ENCODE measurements at regions not wholly inside any gene's neighbourhood (a gene's known extent, or its start where the extent isn't known, plus 50 kb on each side); places are given as distances from the start of the nearest gene placed in this dataset.
A peak's percentile ranks its signal among the peaks of the same experiment; 100 is the strongest.

GRCh38 chr4:95898226-95898625, 58.3 kb downstream of the PDHA2 start:
- Mint-ChIP-seq H3K4me1 (no peaks in the 10 kb centered on the region), H3K27ac (no peak overlapping the region), H3K27me3 (ENCODE audit: low read depth) (no peaks in the 10 kb centered on the region), H3K9me3 (no peaks in the 10 kb centered on the region), H3K4me3 (no peak overlapping the region), H3K36me3 (ENCODE audit: low read depth) (no peaks in the 10 kb centered on the region)
- TF ChIP-seq CTCF (IDR thresholded peaks at IDR 0.05; ENCODE audit: unreplicated experiment in 3 of 3), result no peak

GRCh38 chr4:95909211-95909610, 69.3 kb downstream of the PDHA2 start:
- Mint-ChIP-seq H3K9me3 (peaks cover 7% of the 10 kb centered on the region), H3K4me1 (no peaks in the 10 kb centered on the region), H3K27ac (peak overlapping the region in 1 of 3 experiments; percentile 16), H3K36me3 (ENCODE audit: low read depth) (no peaks in the 10 kb centered on the region), H3K27me3 (ENCODE audit: low read depth) (no peaks in the 10 kb centered on the region), H3K4me3 (no peak overlapping the region)
- TF ChIP-seq CTCF (IDR thresholded peaks at IDR 0.05; ENCODE audit: unreplicated experiment in 3 of 3), result no peak

- Mint-ChIP-seq H3K27ac (peak overlapping the region in 2 of 3 experiments; percentile 59 to 86), H3K36me3 (ENCODE audit: low read depth) (no peaks in the 10 kb centered on the region), H3K4me3 (no peak overlapping the region), H3K9me3 (peaks cover 8% of the 10 kb centered on the region), H3K27me3 (ENCODE audit: low read depth) (no peaks in the 10 kb centered on the region), H3K4me1 (no peaks in the 10 kb centered on the region)
- no peak for TF ChIP-seq CTCF (IDR thresholded peaks at IDR 0.05; ENCODE audit: unreplicated experiment in 3 of 3)
These were observed 70.9 kb downstream of the PDHA2 start for GRCh38 chr4:95910749-95911148.

GRCh38 chr4:95921470-95921869, 81.6 kb downstream of the PDHA2 start:
- no peak overlapping the region for H3K27ac Mint-ChIP-seq
- TF ChIP-seq CTCF (IDR thresholded peaks at IDR 0.05; ENCODE audit: unreplicated experiment in 3 of 3), result no peak
- no peaks in the 10 kb centered on the region for H3K27me3 Mint-ChIP-seq (ENCODE audit: low read depth)
- no peak overlapping the region for H3K4me3 Mint-ChIP-seq
- no peaks in the 10 kb centered on the region for H3K4me1 Mint-ChIP-seq
- H3K9me3 Mint-ChIP-seq, result peaks cover 24% of the 10 kb centered on the region
- no peaks in the 10 kb centered on the region for H3K36me3 Mint-ChIP-seq (ENCODE audit: low read depth)

- H3K4me3 Mint-ChIP-seq, result no peak overlapping the region
These were observed 89.7 kb downstream of the PDHA2 start for GRCh38 chr4:95929448-95930064.

More at GRCh38 chr4:95929448-95930064, 89.7 kb downstream of the PDHA2 start:
- Mint-ChIP-seq H3K36me3 (ENCODE audit: low read depth) (peaks cover 7% of the 10 kb centered on the region), H3K9me3 (peaks cover 49% of the 10 kb centered on the region), H3K27ac (no peak overlapping the region), H3K27me3 (ENCODE audit: low read depth) (no peaks in the 10 kb centered on the region), H3K4me1 (no peaks in the 10 kb centered on the region)
- TF ChIP-seq CTCF (IDR thresholded peaks at IDR 0.05; ENCODE audit: unreplicated experiment in 3 of 3), result no peak
